Loucy (cell line): ENCODE measurements at regions not wholly inside any gene's neighbourhood (a gene's known extent, or its start where the extent isn't known, plus 50 kb on each side); places are given as distances from the start of the nearest gene placed in this dataset.

ENCODE experiments used
- CTCF ChIP-seq: fragments of 200-600 bp; sonication (generic); conservative IDR thresholded peaks from 2 replicates; pipeline ENCODE4 v1.5.1; 2014; ENCODE audit warnings: mild to moderate bottlenecking, antibody characterized with exemption, low read length
- EZH2phosphoT487 ChIP-seq: fragments of 200-600 bp; IDR thresholded peaks from 2 replicates; pipeline ENCODE4 v1.6.1; 2018; ENCODE audit warnings: antibody characterized with exemption, mild to moderate bottlenecking, moderate library complexity, borderline replicate concordance

- TF ChIP-seq CTCF (no peak), EZH2phosphoT487 (no peak)
These were observed 631.3 kb downstream of the PLA2G4A start for GRCh38 chr1:187460093-187460492.
